ENCODE measurements at regions not wholly inside any gene's neighbourhood (a gene's known extent, or its start where the extent isn't known, plus 50 kb on each side); places are given as distances from the start of the nearest gene placed in this dataset.

DNA sequence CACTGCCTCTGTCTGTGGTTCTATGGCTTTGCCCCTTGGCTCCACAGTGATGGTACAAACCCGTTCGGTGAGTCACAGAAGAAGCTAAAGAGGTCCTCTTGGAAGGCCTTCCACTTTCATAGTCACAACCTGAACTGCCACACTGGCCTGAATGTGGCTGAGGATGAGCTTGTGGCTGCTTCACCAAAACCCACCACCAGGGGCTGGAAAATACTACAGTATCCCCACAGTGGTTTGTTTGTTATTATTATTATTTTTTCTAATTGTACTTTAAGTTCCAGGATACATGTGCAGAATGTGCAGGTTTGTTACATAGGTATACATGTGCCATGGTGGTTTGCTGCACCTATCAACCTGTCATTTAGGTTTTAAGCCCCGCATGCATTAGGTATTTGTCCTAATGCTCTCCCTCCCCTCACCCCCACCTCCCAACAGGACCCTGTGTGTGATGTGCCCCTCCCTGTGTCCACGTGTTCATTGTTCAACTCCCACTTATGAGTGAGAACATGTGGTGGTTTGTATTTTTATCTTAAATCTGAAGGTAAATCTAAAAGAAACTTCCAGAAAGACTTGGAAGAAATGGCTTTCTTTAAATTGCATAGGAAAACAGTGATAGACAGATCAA, 160.8 kb upstream of the NPSR1 start:
- no peak for FAIRE-seq
- TF ChIP-seq TAF1 (IDR thresholded peaks at IDR 0.05; ENCODE audit: low read depth, low read length) (no peak), SPI1 (IDR thresholded peaks at IDR 0.05; ENCODE audit: low read depth, low read length) (no peak), PAX5 (IDR thresholded peaks at IDR 0.05; ENCODE audit: insufficient read depth, low read length, severe bottlenecking) (no peak), POLR2A (IDR thresholded peaks at IDR 0.05; ENCODE audit: low read depth, low read length) (no peak), POLR2AphosphoS5 (IDR thresholded peaks at IDR 0.05; ENCODE audit: low read depth, low read length) (no peak), POU2F2 (IDR thresholded peaks at IDR 0.05; ENCODE audit: low read depth, low read length) (no peak)

DNA sequence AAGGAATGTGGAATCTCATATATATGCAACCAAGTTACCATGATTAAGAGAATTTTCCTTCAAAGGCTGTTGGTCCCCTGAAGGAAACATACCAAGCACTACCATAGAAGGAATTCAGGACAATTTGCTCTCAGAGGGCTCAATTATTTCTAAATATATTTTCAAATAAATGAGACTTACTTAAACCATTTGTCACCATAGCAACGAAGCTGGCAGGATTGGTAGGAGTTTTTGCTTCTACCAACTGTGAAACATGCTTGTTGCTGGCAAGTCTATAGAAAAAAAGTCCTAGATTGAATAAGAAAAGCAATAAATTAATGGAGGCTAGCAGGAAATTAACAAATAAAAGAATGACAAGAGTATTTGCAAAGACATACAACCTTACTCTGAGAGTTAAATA, 156.9 kb upstream of the NPSR1 start:
- TF ChIP-seq SPI1 (IDR thresholded peaks at IDR 0.05; ENCODE audit: low read depth, low read length) (no peak), POU2F2 (IDR thresholded peaks at IDR 0.05; ENCODE audit: low read depth, low read length) (no peak), PAX5 (IDR thresholded peaks at IDR 0.05; ENCODE audit: insufficient read depth, low read length, severe bottlenecking) (no peak), POLR2A (IDR thresholded peaks at IDR 0.05; ENCODE audit: low read depth, low read length) (no peak), TAF1 (IDR thresholded peaks at IDR 0.05; ENCODE audit: low read depth, low read length) (no peak), POLR2AphosphoS5 (IDR thresholded peaks at IDR 0.05; ENCODE audit: low read depth, low read length) (no peak)
- FAIRE-seq (no peak), DNase-seq (ENCODE audit: insufficient read length, low spot score) (no peak)

More for the DNA sequence above, 160.8 kb upstream of the NPSR1 start:
- DNase-seq (ENCODE audit: insufficient read length, low spot score) = no peak

DNA sequence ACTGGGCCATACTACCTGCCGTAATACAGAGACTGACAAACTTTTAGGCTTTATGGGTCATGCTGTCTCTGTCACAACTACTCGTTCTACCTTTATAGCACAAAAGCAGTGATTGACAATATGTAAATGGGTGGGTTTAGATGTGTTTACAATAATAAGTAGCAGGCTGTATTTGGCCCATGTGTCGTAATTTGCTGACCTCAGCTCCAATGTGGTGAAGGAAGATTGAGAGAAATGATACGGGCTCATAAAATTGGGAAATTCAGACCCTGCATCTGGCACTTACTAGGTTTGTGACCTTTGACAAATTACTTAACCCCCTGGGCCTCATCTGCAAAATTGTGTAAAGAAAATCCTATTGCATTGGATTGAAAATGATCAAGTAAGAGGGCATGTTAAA, 150.8 kb upstream of the NPSR1 start:
- FAIRE-seq (no peak), DNase-seq (ENCODE audit: insufficient read length, low spot score) (no peak)
- TF ChIP-seq POU2F2 (IDR thresholded peaks at IDR 0.05; ENCODE audit: low read depth, low read length) (no peak), PAX5 (IDR thresholded peaks at IDR 0.05; ENCODE audit: insufficient read depth, low read length, severe bottlenecking) (no peak), TAF1 (IDR thresholded peaks at IDR 0.05; ENCODE audit: low read depth, low read length) (no peak), POLR2AphosphoS5 (IDR thresholded peaks at IDR 0.05; ENCODE audit: low read depth, low read length) (no peak), SPI1 (IDR thresholded peaks at IDR 0.05; ENCODE audit: low read depth, low read length) (no peak), POLR2A (IDR thresholded peaks at IDR 0.05; ENCODE audit: low read depth, low read length) (no peak)

DNA sequence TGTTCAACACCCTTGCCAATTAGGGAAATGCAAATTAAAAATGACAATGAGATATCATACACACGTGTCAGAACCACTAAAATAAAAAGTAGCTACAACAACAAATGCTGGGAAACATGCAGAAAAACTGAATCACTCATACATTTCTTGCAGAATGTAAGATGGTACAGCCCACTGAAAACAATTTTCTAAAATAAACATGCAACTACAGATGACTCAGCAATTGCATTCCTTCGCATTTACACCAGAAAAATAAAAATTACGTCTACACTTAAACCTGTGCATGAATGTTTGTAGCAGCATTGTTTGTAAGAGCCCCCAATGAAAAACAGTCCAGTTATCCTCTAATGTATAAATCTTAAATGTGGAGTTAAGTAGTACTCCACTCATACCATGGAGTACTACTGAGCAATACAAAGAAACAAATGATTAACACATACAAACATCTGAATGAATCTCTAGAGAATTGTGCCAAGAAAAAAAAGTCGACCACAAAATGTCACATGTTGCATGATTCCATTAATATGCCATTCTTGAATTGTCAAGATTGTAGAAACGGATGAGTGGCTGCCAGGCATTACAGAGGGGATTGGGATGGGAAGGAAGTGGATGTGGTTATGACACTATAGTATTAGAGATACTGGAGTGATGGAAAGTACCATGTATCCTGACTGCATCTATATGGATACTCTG, 134.6 kb upstream of the NPSR1 start:
- FAIRE-seq (no peak), DNase-seq (ENCODE audit: insufficient read length, low spot score) (no peak)

DNA sequence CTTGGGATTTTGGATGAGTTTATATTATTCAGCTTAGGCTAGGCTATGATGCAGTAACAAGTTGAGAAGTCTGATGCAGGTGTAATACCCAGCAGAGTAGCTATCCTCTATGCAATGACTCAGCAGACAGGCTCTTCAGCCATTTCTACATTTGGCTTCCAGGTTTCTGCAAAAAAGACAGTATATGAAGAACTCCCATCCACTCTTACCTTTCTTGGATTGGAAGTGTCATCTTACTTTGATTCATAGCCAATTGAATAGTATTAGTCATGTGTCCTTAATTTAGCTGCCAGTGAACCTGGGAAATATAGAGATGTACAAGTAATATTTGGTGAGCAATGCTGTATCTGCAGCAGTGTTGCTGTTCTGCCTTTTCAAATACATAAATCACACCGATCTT, 127.8 kb upstream of the NPSR1 start:
- FAIRE-seq = no peak
- TF ChIP-seq SPI1 (IDR thresholded peaks at IDR 0.05; ENCODE audit: low read depth, low read length) (no peak), POLR2A (IDR thresholded peaks at IDR 0.05; ENCODE audit: low read depth, low read length) (no peak), POU2F2 (IDR thresholded peaks at IDR 0.05; ENCODE audit: low read depth, low read length) (no peak), TAF1 (IDR thresholded peaks at IDR 0.05; ENCODE audit: low read depth, low read length) (no peak), POLR2AphosphoS5 (IDR thresholded peaks at IDR 0.05; ENCODE audit: low read depth, low read length) (no peak), PAX5 (IDR thresholded peaks at IDR 0.05; ENCODE audit: insufficient read depth, low read length, severe bottlenecking) (no peak)
- DNase-seq (ENCODE audit: insufficient read length, low spot score) = no peak

More for the DNA sequence above, 134.6 kb upstream of the NPSR1 start:
- TF ChIP-seq POLR2A (IDR thresholded peaks at IDR 0.05; ENCODE audit: low read depth, low read length) = no peak
- TF ChIP-seq SPI1 (IDR thresholded peaks at IDR 0.05; ENCODE audit: low read depth, low read length) = no peak
- no peak for TF ChIP-seq POU2F2 (IDR thresholded peaks at IDR 0.05; ENCODE audit: low read depth, low read length)
- TF ChIP-seq POLR2AphosphoS5 (IDR thresholded peaks at IDR 0.05; ENCODE audit: low read depth, low read length) = no peak
- TF ChIP-seq TAF1 (IDR thresholded peaks at IDR 0.05; ENCODE audit: low read depth, low read length) = no peak
- no peak for TF ChIP-seq PAX5 (IDR thresholded peaks at IDR 0.05; ENCODE audit: insufficient read depth, low read length, severe bottlenecking)

DNA sequence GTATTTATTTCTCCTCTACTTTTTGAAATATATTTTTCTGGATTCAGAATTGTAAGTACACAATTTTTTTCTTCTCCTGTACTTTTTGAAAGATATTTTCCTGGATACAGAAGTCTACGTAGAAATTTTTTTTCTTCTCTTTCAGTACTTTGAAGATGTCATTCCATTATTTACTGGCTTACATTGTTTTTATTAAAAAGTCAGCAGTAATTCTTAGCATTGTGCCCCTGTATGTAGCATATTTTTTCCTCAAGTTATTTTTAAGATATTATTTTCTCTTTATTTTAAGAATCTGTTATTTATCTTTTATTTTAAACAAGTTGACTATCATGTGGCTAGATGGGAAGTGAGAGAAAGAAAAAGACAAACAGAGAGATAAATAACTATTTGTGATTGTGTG, 119.0 kb upstream of the NPSR1 start:
- FAIRE-seq (no peak), DNase-seq (ENCODE audit: insufficient read length, low spot score) (no peak)
- TF ChIP-seq POU2F2 (IDR thresholded peaks at IDR 0.05; ENCODE audit: low read depth, low read length) (no peak), POLR2AphosphoS5 (IDR thresholded peaks at IDR 0.05; ENCODE audit: low read depth, low read length) (no peak), PAX5 (IDR thresholded peaks at IDR 0.05; ENCODE audit: insufficient read depth, low read length, severe bottlenecking) (no peak), TAF1 (IDR thresholded peaks at IDR 0.05; ENCODE audit: low read depth, low read length) (no peak), SPI1 (IDR thresholded peaks at IDR 0.05; ENCODE audit: low read depth, low read length) (no peak), POLR2A (IDR thresholded peaks at IDR 0.05; ENCODE audit: low read depth, low read length) (no peak)

DNA sequence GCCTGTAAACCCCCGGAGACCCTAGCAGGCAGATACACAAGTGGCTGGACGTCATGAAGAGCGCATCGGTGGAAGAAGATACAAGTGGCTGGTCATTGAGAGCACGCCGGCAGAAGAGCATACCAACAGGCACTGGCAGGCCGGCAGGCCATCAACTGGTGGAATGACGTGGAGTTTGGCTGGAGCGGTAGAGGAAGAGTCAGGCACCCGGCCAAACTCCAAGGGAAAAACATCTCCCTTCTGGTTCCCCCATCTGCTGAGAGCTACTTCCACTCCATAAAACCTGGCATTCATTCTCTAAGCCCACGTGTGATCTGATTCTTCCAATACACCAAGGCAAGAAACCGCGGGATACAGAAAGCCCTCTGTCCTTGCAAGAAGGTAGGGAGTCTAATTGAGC, 113.4 kb upstream of the NPSR1 start:
- TF ChIP-seq POLR2A (IDR thresholded peaks at IDR 0.05; ENCODE audit: low read depth, low read length) = no peak
- no peak for TF ChIP-seq PAX5 (IDR thresholded peaks at IDR 0.05; ENCODE audit: insufficient read depth, low read length, severe bottlenecking)
- no peak for TF ChIP-seq SPI1 (IDR thresholded peaks at IDR 0.05; ENCODE audit: low read depth, low read length)
- TF ChIP-seq POLR2AphosphoS5 (IDR thresholded peaks at IDR 0.05; ENCODE audit: low read depth, low read length) = no peak
- no peak for TF ChIP-seq POU2F2 (IDR thresholded peaks at IDR 0.05; ENCODE audit: low read depth, low read length)
- FAIRE-seq (no peak), DNase-seq (ENCODE audit: insufficient read length, low spot score) (no peak)

DNA sequence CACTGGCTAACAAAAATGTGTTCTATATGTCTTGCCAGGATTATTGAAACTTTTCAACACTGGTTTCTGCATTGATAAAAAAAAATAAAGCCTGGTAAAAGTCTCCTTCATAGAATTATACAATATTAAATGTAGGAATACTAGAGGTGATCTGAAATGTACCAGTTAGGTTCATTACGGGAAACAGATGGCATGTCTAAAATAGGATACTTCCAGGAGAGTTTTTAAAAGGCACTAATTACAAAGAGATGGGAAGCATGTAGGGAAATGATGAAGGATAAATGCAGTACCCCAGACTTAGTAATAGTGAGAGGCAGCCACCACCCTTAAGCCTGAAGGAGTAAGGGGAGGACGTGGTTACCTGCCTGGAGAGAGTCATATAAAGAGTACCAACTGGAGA, 107.0 kb upstream of the NPSR1 start:
- FAIRE-seq = no peak
- TF ChIP-seq POLR2AphosphoS5 (IDR thresholded peaks at IDR 0.05; ENCODE audit: low read depth, low read length) (no peak), POLR2A (IDR thresholded peaks at IDR 0.05; ENCODE audit: low read depth, low read length) (no peak), PAX5 (IDR thresholded peaks at IDR 0.05; ENCODE audit: insufficient read depth, low read length, severe bottlenecking) (no peak), POU2F2 (IDR thresholded peaks at IDR 0.05; ENCODE audit: low read depth, low read length) (no peak), TAF1 (IDR thresholded peaks at IDR 0.05; ENCODE audit: low read depth, low read length) (no peak), SPI1 (IDR thresholded peaks at IDR 0.05; ENCODE audit: low read depth, low read length) (no peak)
- no peak for DNase-seq (ENCODE audit: insufficient read length, low spot score)

DNA sequence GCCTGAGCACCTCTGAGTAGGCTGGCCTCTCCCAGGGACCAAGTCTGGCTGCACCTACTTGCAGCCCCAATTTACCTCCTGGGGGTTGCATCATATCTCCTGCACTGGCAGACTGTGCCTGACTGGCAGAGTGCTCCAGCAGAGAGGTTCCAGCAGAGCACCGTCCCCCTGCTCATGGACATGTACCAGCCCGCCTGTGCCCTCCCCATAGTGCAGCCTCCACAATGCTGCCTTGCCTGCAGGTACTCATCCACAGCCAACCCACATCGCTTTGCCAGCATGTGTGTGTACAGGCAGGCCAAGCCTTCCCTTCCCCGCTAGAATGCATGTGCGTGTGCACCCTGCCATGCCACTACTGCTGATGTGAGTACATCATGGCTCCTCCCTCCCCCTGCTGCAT, 105.5 kb upstream of the NPSR1 start:
- TF ChIP-seq PAX5 (IDR thresholded peaks at IDR 0.05; ENCODE audit: insufficient read depth, low read length, severe bottlenecking) (no peak), POLR2A (IDR thresholded peaks at IDR 0.05; ENCODE audit: low read depth, low read length) (no peak), POLR2AphosphoS5 (IDR thresholded peaks at IDR 0.05; ENCODE audit: low read depth, low read length) (no peak), TAF1 (IDR thresholded peaks at IDR 0.05; ENCODE audit: low read depth, low read length) (no peak), SPI1 (IDR thresholded peaks at IDR 0.05; ENCODE audit: low read depth, low read length) (no peak), POU2F2 (IDR thresholded peaks at IDR 0.05; ENCODE audit: low read depth, low read length) (no peak)
- FAIRE-seq (no peak), DNase-seq (ENCODE audit: insufficient read length, low spot score) (no peak)
